Right atrium auricular region (tissue), 2 donors: ENCODE measurements at regions not wholly inside any gene's neighbourhood (a gene's known extent, or its start where the extent isn't known, plus 50 kb on each side); places are given as distances from the start of the nearest gene placed in this dataset.
"Not testable (repeated sequence)": the region's sequence is repeated elsewhere in the genome, so short reads cannot be mapped to it uniquely, and the experiment has no call there.

Experiments
- DNase-seq: peaks from one replicate; pipeline ENCODE4 v3.0.0-alpha.2; 2019; ENCODE audit warnings: low spot score
- H3K27ac ChIP-seq, 2 donors: fragments of 200-600 bp; sonication (generic); 1 replicate in 1 of 2; 2 replicates in 1 of 2; pipeline ENCODE4 v1.5.1; 2016 to 2019
- H3K27me3 ChIP-seq, 2 donors: fragments of 200-600 bp; sonication (generic); one replicate each; pipeline versions ENCODE4 v1.5.1 to v1.6.0; 2017 to 2019
- H3K36me3 ChIP-seq: fragments of 200-600 bp; sonication (generic); one replicate; pipeline ENCODE4 v1.5.1; 2016
- H3K4me1 ChIP-seq, 2 donors: fragments of 200-600 bp; sonication (generic); one replicate each; pipeline versions ENCODE4 v1.5.1 to v1.6.0; 2017 to 2019
- H3K4me3 ChIP-seq, 2 donors: fragments of 200-600 bp; sonication (generic); 1 replicate in 1 of 2; 2 replicates in 1 of 2; pipeline ENCODE4 v1.5.1; 2017 to 2019; ENCODE audit warnings: mild to moderate bottlenecking in 1 of 2, moderate library complexity in 1 of 2
- H3K9me3 ChIP-seq, 2 donors: fragments of 200-600 bp; sonication (generic); one replicate each; pipeline ENCODE4 v1.5.1; 2019
- CTCF ChIP-seq, 2 donors: fragments of 200-600 bp; sonication (generic); IDR thresholded peaks; one replicate each; pipeline ENCODE4 v1.5.1; 2019; ENCODE audit warnings: antibody characterized with exemption in 2 of 2

GRCh38 chr3:721086-721485, 371.7 kb upstream of the CNTN6 start:
- Histone ChIP-seq H3K9me3 (no peaks in the 10 kb centered on the region), H3K4me1 (no peaks in the 10 kb centered on the region), H3K27me3 (no peaks in the 10 kb centered on the region), H3K27ac (no peak overlapping the region), H3K4me3 (no peak overlapping the region), H3K36me3 (no peaks in the 10 kb centered on the region)
- no peak for DNase-seq
- no peak for TF ChIP-seq CTCF (IDR thresholded peaks at IDR 0.05)

GRCh38 chr3:732326-732928, 360.4 kb upstream of the CNTN6 start:
- Histone ChIP-seq H3K36me3 (no peaks in the 10 kb centered on the region), H3K4me1 (no peaks in the 10 kb centered on the region), H3K4me3 (no peak overlapping the region), H3K27ac (no peak overlapping the region), H3K9me3 (no peaks in the 10 kb centered on the region), H3K27me3 (no peaks in the 10 kb centered on the region)
- DNase-seq, result no peak
- TF ChIP-seq CTCF (IDR thresholded peaks at IDR 0.05), result no peak

- no peak overlapping the region for H3K4me3 ChIP-seq
- H3K9me3 ChIP-seq, result no peaks in the 10 kb centered on the region
- no peak overlapping the region for H3K27ac ChIP-seq
- H3K4me1 ChIP-seq, result no peaks in the 10 kb centered on the region
- no peaks in the 10 kb centered on the region for H3K36me3 ChIP-seq
- DNase-seq, result no peak
- no peak for TF ChIP-seq CTCF (IDR thresholded peaks at IDR 0.05)
- no peaks in the 10 kb centered on the region for H3K27me3 ChIP-seq
Observed at GRCh38 chr3:733313-733712, 359.5 kb upstream of the CNTN6 start.

GRCh38 chr3:757711-758110, 335.1 kb upstream of the CNTN6 start:
- Histone ChIP-seq H3K27ac (no peak overlapping the region), H3K36me3 (no peaks in the 10 kb centered on the region), H3K9me3 (peaks cover 0 to 11% of the 10 kb centered on the region in 2 donors), H3K4me3 (no peak overlapping the region), H3K27me3 (no peaks in the 10 kb centered on the region), H3K4me1 (no peaks in the 10 kb centered on the region)
- no peak for TF ChIP-seq CTCF (IDR thresholded peaks at IDR 0.05)
- DNase-seq, result no peak

GRCh38 chr3:759106-759505, 333.7 kb upstream of the CNTN6 start:
- H3K9me3 ChIP-seq, result peaks cover 0 to 7% of the 10 kb centered on the region in 2 donors
- no peak for TF ChIP-seq CTCF (IDR thresholded peaks at IDR 0.05)
- no peak overlapping the region for H3K4me3 ChIP-seq
- DNase-seq, result no peak
- H3K4me1 ChIP-seq, result no peaks in the 10 kb centered on the region
- no peaks in the 10 kb centered on the region for H3K27me3 ChIP-seq
- H3K36me3 ChIP-seq, result no peaks in the 10 kb centered on the region
- no peak overlapping the region for H3K27ac ChIP-seq

GRCh38 chr3:773433-773832, 319.4 kb upstream of the CNTN6 start:
- not testable (repeated sequence) for H3K9me3 ChIP-seq, DNase-seq, H3K27me3 ChIP-seq, H3K4me3 ChIP-seq, H3K36me3 ChIP-seq, H3K4me1 ChIP-seq, H3K27ac ChIP-seq
